Brain microvascular endothelial cell (primary cell): ENCODE measurements at regions not wholly inside any gene's neighbourhood (a gene's known extent, or its start where the extent isn't known, plus 50 kb on each side); places are given as distances from the start of the nearest gene placed in this dataset.
A peak's percentile ranks its signal among the peaks of the same experiment; 100 is the strongest.

Experiments
- DNase-seq: peaks from one replicate; pipeline ENCODE4 v3.0.0-alpha.2; 2020
- H3K27ac ChIP-seq: fragments of 250-450 bp; sonication (Bioruptor Pico); 2 replicates; pipeline ENCODE4 v1.5.1; 2020; ENCODE audit warnings: mild to moderate bottlenecking, moderate library complexity
- H3K27me3 ChIP-seq: fragments of 250-450 bp; sonication (Bioruptor Pico); replicated peaks from 2 replicates; pipeline ENCODE4 v1.5.1; 2020; ENCODE audit warnings: mild to moderate bottlenecking
- H3K36me3 ChIP-seq: fragments of 250-450 bp; sonication (Bioruptor Pico); replicated peaks from 2 replicates; pipeline ENCODE4 v1.5.1; 2020; ENCODE audit warnings: mild to moderate bottlenecking
- H3K4me3 ChIP-seq: 2 replicates; pipeline ENCODE4 v1.5.1; 2011; ENCODE audit warnings: low read depth, mild to moderate bottlenecking, control low read depth, low read length, moderate library complexity
- CTCF ChIP-seq: IDR thresholded peaks from 2 replicates; pipeline ENCODE4 v1.5.1; 2011; ENCODE audit warnings: low read depth, mild to moderate bottlenecking, moderate library complexity, low read length, control low read depth, inconsistent platforms; ENCODE audit errors: missing control alignments
- in situ Hi-C: cut with HindIII; loops from 2 replicates; pipeline ENCODE4 v1.10.0; 2017; ENCODE audit warnings: low sequenced_read_pairs, low pct_ligation_motif_present

GRCh38 chr13:79792716-79793115 lies 311.8 kb downstream of the NDFIP2 start:
- in situ Hi-C loops, result no loop called here
- Histone ChIP-seq H3K27me3 (no peaks in the 10 kb centered on the region), H3K36me3 (no peaks in the 10 kb centered on the region), H3K4me3 (no peak overlapping the region), H3K27ac (no peak overlapping the region)
- no peak for TF ChIP-seq CTCF
- no peak for DNase-seq

GRCh38 chr13:79791471-79792042 lies 310.6 kb downstream of the NDFIP2 start:
- TF ChIP-seq CTCF, result no peak
- in situ Hi-C loops, result no loop called here
- H3K27ac ChIP-seq, result no peak overlapping the region
- H3K27me3 ChIP-seq, result no peaks in the 10 kb centered on the region
- no peak for DNase-seq
- H3K4me3 ChIP-seq, result no peak overlapping the region
- H3K36me3 ChIP-seq, result no peaks in the 10 kb centered on the region

- TF ChIP-seq CTCF, result no peak
- DNase-seq, result no peak
- in situ Hi-C loops, result no loop called here
- Histone ChIP-seq H3K27me3 (no peaks in the 10 kb centered on the region), H3K36me3 (no peaks in the 10 kb centered on the region), H3K27ac (no peak overlapping the region), H3K4me3 (no peak overlapping the region)
Observed at GRCh38 chr13:79786176-79786575, 305.2 kb downstream of the NDFIP2 start.

GRCh38 chr13:79782541-79783205 lies 301.7 kb downstream of the NDFIP2 start:
- H3K4me3 ChIP-seq, result no peak overlapping the region
- no peak for TF ChIP-seq CTCF
- in situ Hi-C loops, result no loop called here
- no peak overlapping the region for H3K27ac ChIP-seq
- H3K36me3 ChIP-seq, result no peaks in the 10 kb centered on the region
- DNase-seq, result peak; percentile 86
- no peaks in the 10 kb centered on the region for H3K27me3 ChIP-seq

- H3K4me3 ChIP-seq, result no peak overlapping the region
- in situ Hi-C loops, result no loop called here
Observed at GRCh38 chr13:79781829-79782540, 301.0 kb downstream of the NDFIP2 start.

More at GRCh38 chr13:79781829-79782540, 301.0 kb downstream of the NDFIP2 start:
- no peak for TF ChIP-seq CTCF
- Histone ChIP-seq H3K27me3 (no peaks in the 10 kb centered on the region), H3K36me3 (no peaks in the 10 kb centered on the region), H3K27ac (no peak overlapping the region)
- DNase-seq, result no peak
